ENCODE measurements at regions not wholly inside any gene's neighbourhood (a gene's known extent, or its start where the extent isn't known, plus 50 kb on each side); places are given as distances from the start of the nearest gene placed in this dataset.

GRCh38 chr9:11149065-11149464 is 536.3 kb upstream of the PTPRD start:
- Histone ChIP-seq H3K36me3 (ENCODE audit: control insufficient read depth in 2 of 2, extremely low read depth in 1 of 2, insufficient read depth in 2 of 2, low read length in 2 of 2) (no peaks in the 10 kb centered on the region), H3K79me2 (ENCODE audit: control insufficient read depth, insufficient read depth, low read length) (no peaks in the 10 kb centered on the region), H3K9me3 (replicated peaks; ENCODE audit: control insufficient read depth, insufficient read depth, low read length) (peaks cover 3% of the 10 kb centered on the region), H2AFZ (ENCODE audit: low read depth, low read length) (no peak overlapping the region), H3K4me3 (replicated peaks in 1 of 3; ENCODE audit: insufficient read depth in 1 of 3, low read depth in 1 of 3, low read length in 3 of 3) (no peak overlapping the region), H3K9ac (replicated peaks; ENCODE audit: extremely low read depth, insufficient read depth, low read length) (no peak overlapping the region), H3K27ac (ENCODE audit: insufficient read depth, low read depth, low read length) (no peak overlapping the region), H3K4me2 (ENCODE audit: insufficient read depth, low read length) (no peak overlapping the region), H3K27me3 (ENCODE audit: control insufficient read depth in 2 of 2, insufficient read depth in 2 of 2, low read length in 2 of 2) (no peaks in the 10 kb centered on the region), H3K9me1 (replicated peaks; ENCODE audit: control insufficient read depth, extremely low read depth, insufficient read depth, low read length) (no peaks in the 10 kb centered on the region), H3K4me1 (ENCODE audit: control insufficient read depth, extremely low read depth, insufficient read depth, low read length) (no peaks in the 10 kb centered on the region), H4K20me1 (replicated peaks; ENCODE audit: control insufficient read depth, extremely low read depth, insufficient read depth, low read length) (no peaks in the 10 kb centered on the region)
- intact Hi-C loops (cut with micrococcal nuclease) = no loop called here
- DNase-seq (ENCODE audit: low read depth, low spot score) = no peak
- ChIA-PET CTCF (no interaction called here), POLR2A (no interaction called here)
- FAIRE-seq = no peak
- TF ChIP-seq MAX (IDR thresholded peaks at IDR 0.05; ENCODE audit: insufficient read depth, insufficient read length) = no peak
- no peak for TF ChIP-seq GATA2 (IDR thresholded peaks at IDR 0.05; ENCODE audit: insufficient read depth, insufficient read length, low read depth, low read length)
- TF ChIP-seq CTCF (IDR thresholded peaks at IDR 0.05; ENCODE audit: extremely low read depth in 1 of 2, insufficient read depth in 1 of 2, low read depth in 1 of 2, low read length in 2 of 2) = no peak
- no peak for TF ChIP-seq POLR2AphosphoS5 (IDR thresholded peaks at IDR 0.05; ENCODE audit: insufficient read depth, low read depth, low read length)
- no peak for TF ChIP-seq EZH2 (IDR thresholded peaks at IDR 0.05; ENCODE audit: borderline replicate concordance, low read depth, low read length, severe bottlenecking)
- TF ChIP-seq JUN (IDR thresholded peaks at IDR 0.05; ENCODE audit: borderline replicate concordance, insufficient read depth, insufficient read length, low read depth) = no peak
- TF ChIP-seq MYC (IDR thresholded peaks at IDR 0.05; ENCODE audit: low read depth, low read length) = no peak
- TF ChIP-seq FOS (IDR thresholded peaks at IDR 0.05; ENCODE audit: borderline replicate concordance, insufficient read depth, low read length) = no peak
- no peak for TF ChIP-seq POLR2A (IDR thresholded peaks at IDR 0.05; ENCODE audit: low read depth, low read length)
- dilution Hi-C loops (cut with MboI; ENCODE audit: extremely low pct_ligation_motif_present, low sequenced_read_pairs) = no loop called here
- BruUV-seq (replicated peaks) = no TSS peak
